Smooth muscle cell (in vitro differentiated cells): ENCODE measurements at regions not wholly inside any gene's neighbourhood (a gene's known extent, or its start where the extent isn't known, plus 50 kb on each side); places are given as distances from the start of the nearest gene placed in this dataset.
"Not testable (repeated sequence)": the region's sequence is repeated elsewhere in the genome, so short reads cannot be mapped to it uniquely, and the experiment has no call there.

Experiments
- DNase-seq: peaks from one replicate; lab custom pipeline; 2025; ENCODE audit not compliant: unreplicated experiment; lab: John Stamatoyannopoulos, UW
- H2AFZ ChIP-seq: fragments of 200-600 bp; sonication (generic); 2 replicates; pipeline ENCODE4 v1.6.0; 2016; ENCODE audit warnings: antibody characterized with exemption, low read depth, mild to moderate bottlenecking
- H3F3A ChIP-seq: fragments of 200-600 bp; sonication (generic); 2 replicates; pipeline ENCODE4 v1.6.0; 2017; ENCODE audit warnings: antibody characterized with exemption, low read depth
- H3K27ac ChIP-seq: fragments of 200-600 bp; sonication (generic); 2 replicates; pipeline ENCODE4 v1.5.1; 2016; ENCODE audit warnings: low read depth, mild to moderate bottlenecking
- H3K27me3 ChIP-seq: fragments of 200-600 bp; sonication (generic); 2 replicates; pipeline ENCODE4 v1.6.1; 2016; ENCODE audit warnings: low read depth, mild to moderate bottlenecking
- H3K36me3 ChIP-seq: fragments of 200-600 bp; sonication (generic); 2 replicates; pipeline ENCODE4 v1.5.1; 2016; ENCODE audit warnings: low read depth
- H3K4me1 ChIP-seq: fragments of 200-600 bp; sonication (generic); 2 replicates; pipeline ENCODE4 v1.5.1; 2016; ENCODE audit warnings: low read depth
- H3K4me2 ChIP-seq: fragments of 200-600 bp; sonication (generic); 2 replicates; pipeline ENCODE4 v1.6.0; 2016; ENCODE audit warnings: mild to moderate bottlenecking
- H3K4me3 ChIP-seq: fragments of 200-600 bp; sonication (generic); 2 replicates; pipeline ENCODE4 v1.5.1; 2016; ENCODE audit warnings: mild to moderate bottlenecking
- H3K79me2 ChIP-seq: fragments of 200-600 bp; sonication (generic); 2 replicates; pipeline ENCODE4 v1.6.0; 2016; ENCODE audit warnings: low read depth, mild to moderate bottlenecking
- H3K9ac ChIP-seq: fragments of 200-600 bp; sonication (generic); 2 replicates; pipeline ENCODE4 v1.6.0; 2016; ENCODE audit warnings: low read depth
- H3K9me3 ChIP-seq: fragments of 200-600 bp; sonication (generic); replicated peaks from 2 replicates; pipeline ENCODE4 v1.5.1; 2016; ENCODE audit warnings: low read depth
- H4K20me1 ChIP-seq: fragments of 200-600 bp; sonication (generic); 2 replicates; pipeline ENCODE4 v1.6.0; 2016; ENCODE audit warnings: low read depth
- WGBS: methylation state at CpG from one replicate; pipeline ENCODE4 v1.1.7; 2016; ENCODE audit warnings: low lambda C conversion rate; 5-methylcytosine and 5-hydroxymethylcytosine counted together
- TF ChIP-seq, protein P1 (sequence below): fragments of 200-600 bp; sonication (generic); IDR thresholded peaks from 2 replicates; pipeline ENCODE4 v1.5.1; 2017; ENCODE audit warnings: borderline replicate concordance, mild to moderate bottlenecking, antibody characterized with exemption; ENCODE audit not compliant: insufficient read depth, poor library complexity, severe bottlenecking

DNA sequence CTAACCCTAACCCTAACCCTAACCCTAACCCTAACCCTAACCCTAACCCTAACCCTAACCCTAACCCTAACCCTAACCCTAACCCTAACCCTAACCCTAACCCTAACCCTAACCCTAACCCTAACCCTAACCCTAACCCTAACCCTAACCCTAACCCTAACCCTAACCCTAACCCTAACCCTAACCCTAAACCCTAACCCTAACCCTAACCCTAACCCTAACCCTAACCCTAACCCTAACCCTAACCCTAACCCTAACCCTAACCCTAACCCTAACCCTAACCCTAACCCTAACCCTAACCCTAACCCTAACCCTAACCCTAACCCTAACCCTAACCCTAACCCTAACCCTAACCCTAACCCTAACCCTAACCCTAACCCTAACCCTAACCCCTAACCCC lies 80.6 kb upstream of the PLEKHG4B start:
- not testable (repeated sequence) for H3K4me3 ChIP-seq, H2AFZ ChIP-seq, H3K9ac ChIP-seq, H3K27ac ChIP-seq, H3K36me3 ChIP-seq, H4K20me1 ChIP-seq, H3F3A ChIP-seq, H3K4me2 ChIP-seq, H3K27me3 ChIP-seq, H3K4me1 ChIP-seq, H3K9me3 ChIP-seq, DNase-seq, H3K79me2 ChIP-seq

DNA sequence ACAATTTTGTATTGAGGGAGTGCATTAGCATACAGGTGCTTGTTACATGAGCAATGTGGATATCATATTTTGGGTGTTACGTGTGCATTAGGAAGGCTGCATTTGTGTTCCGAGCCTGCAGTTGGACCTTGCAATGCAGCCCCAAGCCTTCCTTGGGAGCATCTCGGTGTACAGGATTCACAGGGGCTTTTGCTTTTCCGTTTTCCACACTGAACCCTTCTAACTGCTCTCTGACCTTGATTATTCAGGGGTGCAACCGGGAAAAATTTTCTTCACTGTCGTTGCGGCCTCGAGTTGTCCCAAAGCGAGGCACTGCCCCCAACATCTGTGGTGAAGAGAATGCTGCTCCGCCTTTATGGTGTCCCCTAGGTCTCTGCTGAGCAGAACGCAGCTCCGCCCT lies 80.1 kb upstream of the PLEKHG4B start:
- H3F3A ChIP-seq = no peaks in the 10 kb centered on the region
- DNase-seq = no peak
- no peaks in the 10 kb centered on the region for H4K20me1 ChIP-seq
- no peak overlapping the region for H3K27ac ChIP-seq
- TF ChIP-seq, protein P1, sequence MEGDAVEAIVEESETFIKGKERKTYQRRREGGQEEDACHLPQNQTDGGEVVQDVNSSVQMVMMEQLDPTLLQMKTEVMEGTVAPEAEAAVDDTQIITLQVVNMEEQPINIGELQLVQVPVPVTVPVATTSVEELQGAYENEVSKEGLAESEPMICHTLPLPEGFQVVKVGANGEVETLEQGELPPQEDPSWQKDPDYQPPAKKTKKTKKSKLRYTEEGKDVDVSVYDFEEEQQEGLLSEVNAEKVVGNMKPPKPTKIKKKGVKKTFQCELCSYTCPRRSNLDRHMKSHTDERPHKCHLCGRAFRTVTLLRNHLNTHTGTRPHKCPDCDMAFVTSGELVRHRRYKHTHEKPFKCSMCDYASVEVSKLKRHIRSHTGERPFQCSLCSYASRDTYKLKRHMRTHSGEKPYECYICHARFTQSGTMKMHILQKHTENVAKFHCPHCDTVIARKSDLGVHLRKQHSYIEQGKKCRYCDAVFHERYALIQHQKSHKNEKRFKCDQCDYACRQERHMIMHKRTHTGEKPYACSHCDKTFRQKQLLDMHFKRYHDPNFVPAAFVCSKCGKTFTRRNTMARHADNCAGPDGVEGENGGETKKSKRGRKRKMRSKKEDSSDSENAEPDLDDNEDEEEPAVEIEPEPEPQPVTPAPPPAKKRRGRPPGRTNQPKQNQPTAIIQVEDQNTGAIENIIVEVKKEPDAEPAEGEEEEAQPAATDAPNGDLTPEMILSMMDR = no peak
- 92% methylated on average over 9 of the region's 12 CpGs for WGBS
- no peaks in the 10 kb centered on the region for H3K4me1 ChIP-seq
- H3K36me3 ChIP-seq = no peaks in the 10 kb centered on the region
- no peak overlapping the region for H3K4me3 ChIP-seq
- H3K9ac ChIP-seq = no peak overlapping the region
- no peaks in the 10 kb centered on the region for H3K27me3 ChIP-seq
- no peak overlapping the region for H2AFZ ChIP-seq
- no peaks in the 10 kb centered on the region for H3K79me2 ChIP-seq
- no peak overlapping the region for H3K4me2 ChIP-seq
- H3K9me3 ChIP-seq = no peaks in the 10 kb centered on the region

DNA sequence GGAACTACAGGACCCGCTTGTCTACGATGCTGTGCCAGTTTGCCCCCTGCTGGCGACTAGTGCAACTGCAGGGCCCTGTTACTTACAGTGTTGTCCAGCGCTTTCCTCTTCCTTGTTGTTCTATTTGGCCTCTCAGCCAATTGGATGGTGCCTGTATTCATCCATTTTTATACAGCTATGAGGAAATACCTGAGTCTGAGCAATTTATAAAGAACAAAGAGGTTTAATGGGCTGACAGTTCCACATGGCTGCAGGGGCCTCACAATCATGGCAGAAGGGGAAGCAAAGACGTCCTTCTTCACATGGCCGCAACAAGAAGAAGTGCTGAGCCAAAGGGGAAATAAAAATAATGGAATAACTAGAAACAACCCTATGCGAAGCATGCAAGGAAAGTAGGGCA lies 78.7 kb upstream of the PLEKHG4B start:
- Histone ChIP-seq H3K27ac (no peak overlapping the region), H3K27me3 (no peaks in the 10 kb centered on the region), H3K4me2 (no peak overlapping the region), H2AFZ (no peak overlapping the region), H3K4me1 (no peaks in the 10 kb centered on the region), H3K79me2 (no peaks in the 10 kb centered on the region), H3K4me3 (no peak overlapping the region), H3K9me3 (no peaks in the 10 kb centered on the region), H4K20me1 (no peaks in the 10 kb centered on the region), H3F3A (no peaks in the 10 kb centered on the region), H3K9ac (no peak overlapping the region), H3K36me3 (no peaks in the 10 kb centered on the region)
- WGBS = 50% methylated on average over 7 of the region's 7 CpGs
- DNase-seq = no peak
- TF ChIP-seq, protein P1 = no peak

DNA sequence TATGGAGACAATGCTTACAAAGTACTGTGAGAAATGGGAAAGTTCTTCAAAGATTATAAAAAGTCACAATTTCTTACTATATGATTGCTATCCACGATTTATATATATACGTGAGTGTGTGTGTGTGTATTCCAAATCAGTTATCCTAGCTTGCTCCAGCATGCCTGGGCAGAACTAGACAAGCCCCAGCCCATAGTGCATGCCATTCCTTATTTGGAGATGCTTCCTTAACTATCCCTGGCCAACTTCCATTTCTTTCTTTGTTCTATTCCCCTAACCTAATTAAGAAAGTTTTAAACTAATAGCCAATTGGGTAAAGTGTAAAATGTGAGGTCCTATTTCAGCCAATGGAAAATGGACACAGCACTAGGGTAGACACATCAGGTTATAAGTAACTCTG lies 77.3 kb upstream of the PLEKHG4B start:
- H3F3A ChIP-seq, H3K4me1 ChIP-seq, H3K27me3 ChIP-seq, DNase-seq, H3K27ac ChIP-seq, H4K20me1 ChIP-seq, H3K36me3 ChIP-seq, H3K9ac ChIP-seq, H3K4me2 ChIP-seq, H2AFZ ChIP-seq, H3K4me3 ChIP-seq, H3K79me2 ChIP-seq, H3K9me3 ChIP-seq: not testable (repeated sequence)
- WGBS = 76% methylated on average over 2 of the region's 2 CpGs

DNA sequence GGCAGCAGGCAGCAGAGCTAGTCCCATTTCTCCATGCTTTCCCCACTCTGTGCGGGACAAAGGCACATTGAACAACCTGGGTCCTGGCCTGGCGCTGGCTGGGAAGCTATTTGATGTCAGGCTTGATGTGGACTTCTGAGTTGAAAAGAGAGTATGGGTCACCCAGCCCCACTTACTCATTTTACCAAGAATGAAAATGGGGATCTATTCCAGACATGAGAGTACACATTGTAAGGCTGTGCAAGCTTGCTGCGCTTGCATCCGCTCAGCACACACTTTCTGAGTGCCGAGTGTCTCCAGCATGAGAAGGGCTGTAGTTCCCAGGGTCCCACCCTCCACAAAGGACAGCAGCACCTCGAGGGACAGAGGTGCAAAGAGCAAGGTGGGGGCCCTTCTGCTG lies 71.7 kb upstream of the PLEKHG4B start:
- not testable (repeated sequence) for H2AFZ ChIP-seq, H3K9me3 ChIP-seq, H3K27me3 ChIP-seq, H3K4me2 ChIP-seq, DNase-seq, H3K4me3 ChIP-seq, H4K20me1 ChIP-seq, H3K9ac ChIP-seq, H3F3A ChIP-seq, H3K79me2 ChIP-seq, H3K36me3 ChIP-seq, H3K27ac ChIP-seq, H3K4me1 ChIP-seq
- WGBS = 87% methylated on average over 6 of the region's 6 CpGs
